Activated T-helper 17 cell treated with anti-CD3 and anti-CD28 coated beads, Interleukin-2, amount 50 U/mL, for 72 hours (primary cell): ENCODE measurements at regions not wholly inside any gene's neighbourhood (a gene's known extent, or its start where the extent isn't known, plus 50 kb on each side); places are given as distances from the start of the nearest gene placed in this dataset.

ENCODE experiments used
- ATAC-seq: fragments of 150-1000 bp; cut with Tn5 transposase; replicated peaks from 2 replicates; pipeline ENCODE4 v1.10.0; 2021; ENCODE audit warnings: mild to moderate bottlenecking, moderate library complexity
- H3K27ac Mint-ChIP-seq: one replicate; pipeline ENCODE4 v1.8.0; 2022; ENCODE audit warnings: mixed read lengths
- H3K27me3 Mint-ChIP-seq: one replicate; pipeline ENCODE4 v1.8.0; 2022; ENCODE audit warnings: mixed read lengths
- H3K36me3 Mint-ChIP-seq: one replicate; pipeline ENCODE4 v1.8.0; 2022; ENCODE audit warnings: low read depth, mild to moderate bottlenecking, mixed read lengths
- H3K4me1 Mint-ChIP-seq: one replicate; pipeline ENCODE4 v1.8.0; 2022; ENCODE audit warnings: mixed read lengths
- H3K4me3 Mint-ChIP-seq: one replicate; pipeline ENCODE4 v1.8.0; 2022; ENCODE audit warnings: mild to moderate bottlenecking, mixed read lengths
- H3K9me3 Mint-ChIP-seq: one replicate; pipeline ENCODE4 v1.8.0; 2022; ENCODE audit warnings: mixed read lengths

DNA sequence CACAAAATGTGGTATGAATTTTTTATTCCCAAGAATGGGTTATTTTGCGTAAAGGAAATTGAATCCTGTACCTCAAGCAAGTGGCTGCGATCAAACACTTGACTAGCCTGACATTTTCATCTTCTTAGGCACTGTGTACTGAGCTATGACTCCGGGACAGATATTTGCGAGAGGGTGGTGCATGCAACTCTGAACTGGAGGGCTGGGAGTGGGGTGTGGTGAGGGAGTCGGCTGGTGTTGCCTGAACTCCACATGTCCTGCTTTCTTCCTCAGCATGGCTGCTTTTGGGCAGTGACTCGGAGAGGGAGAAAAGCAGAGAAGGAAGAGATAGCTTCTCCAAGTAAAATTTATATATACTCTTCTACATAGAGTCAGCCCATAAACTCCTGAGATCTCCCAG, 68.5 kb upstream of the GATB start:
- H3K27me3 Mint-ChIP-seq: no peaks in the 10 kb centered on the region
- H3K9me3 Mint-ChIP-seq: no peaks in the 10 kb centered on the region
- H3K4me1 Mint-ChIP-seq: no peaks in the 10 kb centered on the region
- H3K36me3 Mint-ChIP-seq: no peaks in the 10 kb centered on the region
- no peak for ATAC-seq
- no peak overlapping the region for H3K27ac Mint-ChIP-seq
- no peak overlapping the region for H3K4me3 Mint-ChIP-seq

- Mint-ChIP-seq H3K4me1 (no peaks in the 10 kb centered on the region), H3K27me3 (peaks cover 5% of the 10 kb centered on the region), H3K4me3 (no peak overlapping the region), H3K27ac (no peak overlapping the region), H3K36me3 (no peaks in the 10 kb centered on the region), H3K9me3 (no peaks in the 10 kb centered on the region)
- ATAC-seq: no peak
Observed at GRCh38 chr4:151824656-151825055, 63.8 kb upstream of the GATB start.

GRCh38 chr4:151822331-151822730, 61.5 kb upstream of the GATB start:
- Mint-ChIP-seq H3K36me3 (no peaks in the 10 kb centered on the region), H3K9me3 (no peaks in the 10 kb centered on the region), H3K27me3 (peaks cover 5% of the 10 kb centered on the region), H3K4me1 (no peaks in the 10 kb centered on the region), H3K4me3 (no peak overlapping the region), H3K27ac (no peak overlapping the region)
- ATAC-seq: no peak

- Mint-ChIP-seq H3K4me3 (no peak overlapping the region), H3K36me3 (no peaks in the 10 kb centered on the region), H3K27ac (no peak overlapping the region), H3K9me3 (no peaks in the 10 kb centered on the region), H3K27me3 (peaks cover 5% of the 10 kb centered on the region), H3K4me1 (no peaks in the 10 kb centered on the region)
- no peak for ATAC-seq
Observed at GRCh38 chr4:151820004-151820403, 59.2 kb upstream of the GATB start.

GRCh38 chr4:151811403-151811802, 50.6 kb upstream of the GATB start:
- Mint-ChIP-seq H3K4me3 (no peak overlapping the region), H3K36me3 (no peaks in the 10 kb centered on the region), H3K27ac (no peak overlapping the region), H3K4me1 (no peaks in the 10 kb centered on the region), H3K9me3 (no peaks in the 10 kb centered on the region), H3K27me3 (no peaks in the 10 kb centered on the region)
- ATAC-seq: no peak
